ENCODE measurements at regions not wholly inside any gene's neighbourhood (a gene's known extent, or its start where the extent isn't known, plus 50 kb on each side); places are given as distances from the start of the nearest gene placed in this dataset.

- POLR2A ChIA-PET: no interaction called here
- H3K27me3 Mint-ChIP-seq: peaks cover 22% of the 10 kb centered on the region
- DNase-seq: no peak
- no peaks in the 10 kb centered on the region for H3K36me3 Mint-ChIP-seq (ENCODE audit: low read depth)
- H3K9me3 Mint-ChIP-seq: no peaks in the 10 kb centered on the region
- no peaks in the 10 kb centered on the region for H3K4me1 Mint-ChIP-seq
- H3K27ac Mint-ChIP-seq: no peak overlapping the region
- no peak overlapping the region for H3K4me3 Mint-ChIP-seq
- CTCF ChIA-PET: no interaction called here
These were observed 61.0 kb downstream of the MRGPRX1 start for GRCh38 chr11:18878211-18878610.

- no peak overlapping the region for H3K4me3 Mint-ChIP-seq
- POLR2A ChIA-PET: no interaction called here
- H3K27me3 Mint-ChIP-seq: peaks cover 9% of the 10 kb centered on the region
- no peak for DNase-seq
- CTCF ChIA-PET: interaction anchor here (0.6 kb wide), 1 partner anchor 86 kb away, joined by 3 read pairs; no protein-coding TSS in a partner anchor
- H3K4me1 Mint-ChIP-seq: no peaks in the 10 kb centered on the region
- no peaks in the 10 kb centered on the region for H3K36me3 Mint-ChIP-seq (ENCODE audit: low read depth)
- H3K27ac Mint-ChIP-seq: no peak overlapping the region
- no peaks in the 10 kb centered on the region for H3K9me3 Mint-ChIP-seq
These were observed 73.3 kb downstream of the MRGPRX1 start for GRCh38 chr11:18865951-18866350.

GRCh38 chr11:18865261-18865660, 73.7 kb upstream of the PTPN5 start:
- Mint-ChIP-seq H3K4me1 (no peaks in the 10 kb centered on the region), H3K4me3 (no peak overlapping the region), H3K27ac (no peak overlapping the region), H3K9me3 (no peaks in the 10 kb centered on the region), H3K36me3 (ENCODE audit: low read depth) (no peaks in the 10 kb centered on the region), H3K27me3 (peaks cover 12% of the 10 kb centered on the region)
- POLR2A ChIA-PET: no interaction called here
- no peak for DNase-seq
- CTCF ChIA-PET: no interaction called here

GRCh38 chr11:18853086-18853720, 61.6 kb upstream of the PTPN5 start:
- DNase-seq: no peak
- Mint-ChIP-seq H3K4me1 (no peaks in the 10 kb centered on the region), H3K27me3 (peaks cover 21% of the 10 kb centered on the region), H3K4me3 (no peak overlapping the region), H3K36me3 (ENCODE audit: low read depth) (no peaks in the 10 kb centered on the region), H3K9me3 (no peaks in the 10 kb centered on the region), H3K27ac (no peak overlapping the region)
- POLR2A ChIA-PET: no interaction called here
- CTCF ChIA-PET: no interaction called here

GRCh38 chr11:18849406-18849805, 57.8 kb upstream of the PTPN5 start:
- Mint-ChIP-seq H3K9me3 (no peaks in the 10 kb centered on the region), H3K4me1 (no peaks in the 10 kb centered on the region), H3K27me3 (peaks cover 25% of the 10 kb centered on the region), H3K27ac (no peak overlapping the region), H3K36me3 (ENCODE audit: low read depth) (no peaks in the 10 kb centered on the region), H3K4me3 (no peak overlapping the region)
- POLR2A ChIA-PET: no interaction called here
- CTCF ChIA-PET: interaction anchor here (0.6 kb wide), 2 partner anchors 92 to 309 kb away, joined by 3 read pairs; no protein-coding TSS in a partner anchor
- DNase-seq: no peak

GRCh38 chr11:18844753-18845367, 53.3 kb upstream of the PTPN5 start:
- H3K36me3 Mint-ChIP-seq (ENCODE audit: low read depth): no peaks in the 10 kb centered on the region
- H3K27ac Mint-ChIP-seq: no peak overlapping the region
- H3K4me1 Mint-ChIP-seq: no peaks in the 10 kb centered on the region
- H3K27me3 Mint-ChIP-seq: peaks cover 25% of the 10 kb centered on the region
- CTCF ChIA-PET: interaction anchor here (1.1 kb wide), 1 partner anchor 48 kb away, joined by 3 read pairs; no protein-coding TSS in a partner anchor
- peak; percentile 25 for DNase-seq
- peaks cover 6% of the 10 kb centered on the region for H3K9me3 Mint-ChIP-seq
- no peak overlapping the region for H3K4me3 Mint-ChIP-seq
- POLR2A ChIA-PET: no interaction called here

Measured in activated CD4-positive, alpha-beta T cell treated with anti-CD3 and anti-CD28 coated beads, Interleukin-2, amount 10 ng/mL, durations not matched to agents 7 days and 5 days (primary cell).